IMR-90 (cell line): ENCODE measurements at regions not wholly inside any gene's neighbourhood (a gene's known extent, or its start where the extent isn't known, plus 50 kb on each side); places are given as distances from the start of the nearest gene placed in this dataset.

Experiments
- ATAC-seq: fragments of 200-7000 bp; cut with Tn5 transposase; 2 replicates; pipeline ENCODE4 v1.9.1; 2020; ENCODE audit warnings: low read depth, mild to moderate bottlenecking, moderate library complexity
- BruUV-seq: library from RNA; stranded (reverse); fragments of 400-500 nt; replicated peaks from 2 replicates; lab custom pipeline; 2021; lab: Mats Ljungman, UMichigan
- CTCF ChIA-PET: fragments of 300-600 bp; formaldehyde crosslinking; extraction: SDS; loops from one replicate; lab custom pipeline; 2021; ENCODE audit warnings: antibody characterized with exemption; lab: Yijun Ruan, JAX
- POLR2A ChIA-PET: fragments of 300-600 bp; sonication (Branson Sonifier 250); formaldehyde crosslinking; loops from one replicate; lab custom pipeline; 2022; ENCODE audit warnings: antibody characterized with exemption; ENCODE audit not compliant: unreplicated experiment; lab: Charles Lee
- DNase-seq: peaks from one replicate; pipeline ENCODE4 v3.0.0; 2013
- H2AFZ ChIP-seq: replicated peaks from 2 replicates; pipeline ENCODE3; 2013; ENCODE audit warnings: low read length, mild to moderate bottlenecking; ENCODE audit not compliant: poor library complexity
- H2AK5ac ChIP-seq: 2 replicates; pipeline ENCODE4 v1.6.1; 2013; ENCODE audit warnings: low read depth, low read length, inconsistent platforms
- H2AK9ac ChIP-seq: replicated peaks from 2 replicates; pipeline ENCODE3; 2013; ENCODE audit warnings: mild to moderate bottlenecking, low read depth, low read length, moderate library complexity; ENCODE audit not compliant: poor library complexity
- H2BK120ac ChIP-seq: 2 replicates; pipeline ENCODE4 v1.6.1; 2013; ENCODE audit warnings: low read depth, low read length, inconsistent platforms
- H2BK15ac ChIP-seq: 3 replicates; pipeline ENCODE4 v1.6.1; 2013; ENCODE audit warnings: low read depth, low read length, inconsistent platforms
- H2BK20ac ChIP-seq: 2 replicates; pipeline ENCODE4 v1.6.1; 2013; ENCODE audit warnings: low read depth, mild to moderate bottlenecking, inconsistent platforms, low read length, moderate library complexity
- H2BK5ac ChIP-seq: 2 replicates; pipeline ENCODE4 v1.6.1; 2013; ENCODE audit warnings: mild to moderate bottlenecking, low read depth, low read length, inconsistent platforms; ENCODE audit not compliant: poor library complexity, severe bottlenecking
- H3K14ac ChIP-seq: replicated peaks from 2 replicates; pipeline ENCODE4 v1.6.1; 2013; ENCODE audit warnings: low read depth, low read length, inconsistent platforms
- H3K18ac ChIP-seq: 2 replicates; pipeline ENCODE4 v1.6.1; 2013; ENCODE audit warnings: low read depth, low read length, control low read depth
- H3K23ac ChIP-seq: 2 replicates; pipeline ENCODE4 v1.6.1; 2013; ENCODE audit warnings: low read depth, low read length, inconsistent platforms
- H3K27ac ChIP-seq: 2 replicates; pipeline ENCODE4 v1.5.1; 2013; ENCODE audit warnings: mild to moderate bottlenecking, control low read depth, low read length; ENCODE audit not compliant: insufficient read depth
- H3K27me3 ChIP-seq: 2 replicates; pipeline ENCODE4 v1.6.1; 2013; ENCODE audit warnings: low read length; ENCODE audit not compliant: control insufficient read depth, insufficient read depth
- H3K36me3 ChIP-seq: 2 replicates; pipeline ENCODE4 v1.6.1; 2013; ENCODE audit warnings: low read length, mixed read lengths; ENCODE audit not compliant: control insufficient read depth, insufficient read depth
- H3K4ac ChIP-seq: 2 replicates; pipeline ENCODE4 v1.6.1; 2013; ENCODE audit warnings: low read depth, low read length, inconsistent platforms
- H3K4me1 ChIP-seq: 2 replicates; pipeline ENCODE4 v1.6.1; 2013; ENCODE audit warnings: low read length, mixed read lengths; ENCODE audit not compliant: control insufficient read depth, insufficient read depth
- H3K4me2 ChIP-seq: 2 replicates; pipeline ENCODE4 v1.6.1; 2013; ENCODE audit warnings: low read depth, mild to moderate bottlenecking, control low read depth, low read length, moderate library complexity
- H3K4me3 ChIP-seq: 2 replicates; pipeline ENCODE4 v1.5.1; 2013; ENCODE audit warnings: low read depth, mild to moderate bottlenecking, control low read depth, low read length, moderate library complexity; ENCODE audit not compliant: insufficient read depth
- H3K56ac ChIP-seq: 2 replicates; pipeline ENCODE4 v1.6.1; 2013; ENCODE audit warnings: low read length, inconsistent platforms; ENCODE audit not compliant: insufficient read depth; ENCODE audit errors: extremely low read depth
- H3K79me1 ChIP-seq, 2 experiments: 2 replicates each; pipeline ENCODE4 v1.6.1; 2013; ENCODE audit warnings: low read length in 2 of 2, inconsistent platforms in 1 of 2, low read depth in 1 of 2
- H3K9ac ChIP-seq: 2 replicates; pipeline ENCODE4 v1.6.1; 2013; ENCODE audit warnings: low read depth, low read length, control low read depth
- H3K9me1 ChIP-seq: 2 replicates; pipeline ENCODE4 v1.6.1; 2013; ENCODE audit warnings: low read length, inconsistent platforms; ENCODE audit not compliant: insufficient read depth
- H3K9me3 ChIP-seq: 2 replicates; pipeline ENCODE4 v1.6.1; 2013; ENCODE audit warnings: low read length; ENCODE audit not compliant: control insufficient read depth, insufficient read depth
- H4K20me1 ChIP-seq: 2 replicates; pipeline ENCODE4 v1.6.1; 2013; ENCODE audit warnings: low read length, inconsistent platforms; ENCODE audit not compliant: insufficient read depth
- H4K5ac ChIP-seq: 2 replicates; pipeline ENCODE4 v1.6.1; 2013; ENCODE audit warnings: mild to moderate bottlenecking, low read depth, low read length, control low read depth
- H4K8ac ChIP-seq, 2 experiments: 2 replicates each; pipeline ENCODE4 v1.6.1; 2013; ENCODE audit warnings: low read depth in 2 of 2, low read length in 2 of 2, control low read depth in 1 of 2, inconsistent platforms in 1 of 2
- H4K91ac ChIP-seq: 2 replicates; pipeline ENCODE4 v1.6.1; 2013; ENCODE audit warnings: low read depth, low read length, inconsistent platforms; ENCODE audit not compliant: insufficient read depth
- BHLHE40 ChIP-seq: fragments of 150-350 bp; IDR thresholded peaks from 2 replicates; pipeline ENCODE4 v1.6.1; 2016; ENCODE audit warnings: mild to moderate bottlenecking, low read depth, low read length
- CEBPB ChIP-seq: IDR thresholded peaks from 2 replicates; pipeline ENCODE4 v1.6.1; 2012; ENCODE audit warnings: low read depth, low read length, improper control_type of control experiment
- FOS ChIP-seq: fragments of 150-350 bp; IDR thresholded peaks from 2 replicates; pipeline ENCODE4 v1.6.1; 2016; ENCODE audit warnings: low read depth, low read length
- MAFK ChIP-seq: IDR thresholded peaks from 2 replicates; pipeline ENCODE4 v1.6.1; 2012; ENCODE audit warnings: low read depth, low read length, improper control_type of control experiment
- MXI1 ChIP-seq: IDR thresholded peaks from 2 replicates; pipeline ENCODE4 v1.6.1; 2012; ENCODE audit warnings: low read depth, mild to moderate bottlenecking, low read length, moderate library complexity, borderline replicate concordance
- NFE2L2 ChIP-seq: fragments of 150-350 bp; IDR thresholded peaks from 2 replicates; pipeline ENCODE4 v1.6.1; 2016; ENCODE audit warnings: low read depth, mild to moderate bottlenecking, low read length
- RCOR1 ChIP-seq: IDR thresholded peaks from 2 replicates; pipeline ENCODE4 v1.6.1; 2012; ENCODE audit warnings: mild to moderate bottlenecking, low read length, improper control_type of control experiment; ENCODE audit not compliant: insufficient replicate concordance
- RFX5 ChIP-seq: IDR thresholded peaks from 2 replicates; pipeline ENCODE4 v1.8.0; 2012; ENCODE audit warnings: low read depth, mild to moderate bottlenecking, low read length, moderate library complexity
- SMC3 ChIP-seq: fragments of 150-350 bp; IDR thresholded peaks from 2 replicates; pipeline ENCODE4 v1.6.1; 2016; ENCODE audit warnings: low read depth, mild to moderate bottlenecking, antibody characterized with exemption, low read length, moderate library complexity
- WGBS, 2 experiments: methylation state at CpG; one replicate each; pipeline versions ENCODE4 v1.1.5 to v1.1.7; 2013; ENCODE audit warnings: missing lambda C conversion rate in 2 of 2; ENCODE audit not compliant: insufficient read length in 1 of 2; ENCODE audit errors: extremely low coverage in 2 of 2; 5-methylcytosine and 5-hydroxymethylcytosine counted together
- dilution Hi-C: fragments of 300-500 bp; cut with HindIII; formaldehyde crosslinking; loops from one replicate; pipeline ENCODE4 v1.14.3; 2018; ENCODE audit warnings: low sequenced_read_pairs; ENCODE audit not compliant: unreplicated experiment
- in situ Hi-C: fragments of 300-500 bp; cut with MboI; formaldehyde crosslinking; loops from 3 replicates; pipeline ENCODE4 v1.14.3; 2019; ENCODE audit warnings: low sequenced_read_pairs, inconsistent platforms, mixed read lengths
- intact Hi-C: fragments of 100-400 bp; cut with micrococcal nuclease; formaldehyde crosslinking; loops from 2 replicates; pipeline ENCODE4 v1.10.0; 2022
- TF ChIP-seq, protein P1 (sequence below): fragments of 150-350 bp; IDR thresholded peaks from 2 replicates; pipeline ENCODE4 v1.6.1; 2017; ENCODE audit warnings: mild to moderate bottlenecking, antibody characterized with exemption, low read length, low read depth
- TF ChIP-seq, protein P2 (sequence below): conservative IDR thresholded peaks from 2 replicates; pipeline ENCODE4 v1.5.1; 2012; ENCODE audit warnings: mild to moderate bottlenecking, low read depth, low read length, improper control_type of control experiment

GRCh38 chr9:117927354-117927753 is 223.2 kb downstream of the TLR4 start:
- no peak overlapping the region for H3K4ac ChIP-seq
- intact Hi-C loops (no loop called here), in situ Hi-C loops (no loop called here), dilution Hi-C loops (no loop called here)
- no CpG with 5 or more reads among the region's 3 CpGs for WGBS, 2 experiments
- no peak overlapping the region for H3K9ac ChIP-seq
- no peak for ATAC-seq
- no peak overlapping the region for H3K27ac ChIP-seq
- BruUV-seq: no TSS peak
- no peaks in the 10 kb centered on the region for H4K20me1 ChIP-seq
- no peaks in the 10 kb centered on the region for H3K27me3 ChIP-seq
- no peaks in the 10 kb centered on the region for H3K79me1 ChIP-seq
- no peak overlapping the region for H2BK15ac ChIP-seq
- H3K56ac ChIP-seq: no peak overlapping the region
- DNase-seq: no peak
- H3K23ac ChIP-seq: no peak overlapping the region
- no peak overlapping the region for H4K91ac ChIP-seq
- H3K9me1 ChIP-seq: no peaks in the 10 kb centered on the region
- H3K14ac ChIP-seq: no peak overlapping the region
- TF ChIP-seq BHLHE40 (no peak), FOS (no peak), NFE2L2 (no peak), SMC3 (no peak), RFX5 (no peak), CEBPB (no peak), RCOR1 (no peak), MXI1 (no peak), MAFK (no peak)
- TF ChIP-seq, protein P1, sequence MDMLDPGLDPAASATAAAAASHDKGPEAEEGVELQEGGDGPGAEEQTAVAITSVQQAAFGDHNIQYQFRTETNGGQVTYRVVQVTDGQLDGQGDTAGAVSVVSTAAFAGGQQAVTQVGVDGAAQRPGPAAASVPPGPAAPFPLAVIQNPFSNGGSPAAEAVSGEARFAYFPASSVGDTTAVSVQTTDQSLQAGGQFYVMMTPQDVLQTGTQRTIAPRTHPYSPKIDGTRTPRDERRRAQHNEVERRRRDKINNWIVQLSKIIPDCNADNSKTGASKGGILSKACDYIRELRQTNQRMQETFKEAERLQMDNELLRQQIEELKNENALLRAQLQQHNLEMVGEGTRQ: no peak
- TF ChIP-seq, protein P2, sequence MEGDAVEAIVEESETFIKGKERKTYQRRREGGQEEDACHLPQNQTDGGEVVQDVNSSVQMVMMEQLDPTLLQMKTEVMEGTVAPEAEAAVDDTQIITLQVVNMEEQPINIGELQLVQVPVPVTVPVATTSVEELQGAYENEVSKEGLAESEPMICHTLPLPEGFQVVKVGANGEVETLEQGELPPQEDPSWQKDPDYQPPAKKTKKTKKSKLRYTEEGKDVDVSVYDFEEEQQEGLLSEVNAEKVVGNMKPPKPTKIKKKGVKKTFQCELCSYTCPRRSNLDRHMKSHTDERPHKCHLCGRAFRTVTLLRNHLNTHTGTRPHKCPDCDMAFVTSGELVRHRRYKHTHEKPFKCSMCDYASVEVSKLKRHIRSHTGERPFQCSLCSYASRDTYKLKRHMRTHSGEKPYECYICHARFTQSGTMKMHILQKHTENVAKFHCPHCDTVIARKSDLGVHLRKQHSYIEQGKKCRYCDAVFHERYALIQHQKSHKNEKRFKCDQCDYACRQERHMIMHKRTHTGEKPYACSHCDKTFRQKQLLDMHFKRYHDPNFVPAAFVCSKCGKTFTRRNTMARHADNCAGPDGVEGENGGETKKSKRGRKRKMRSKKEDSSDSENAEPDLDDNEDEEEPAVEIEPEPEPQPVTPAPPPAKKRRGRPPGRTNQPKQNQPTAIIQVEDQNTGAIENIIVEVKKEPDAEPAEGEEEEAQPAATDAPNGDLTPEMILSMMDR: no peak
- H3K36me3 ChIP-seq: no peaks in the 10 kb centered on the region
- H2BK20ac ChIP-seq: no peak overlapping the region
- H4K8ac ChIP-seq: no peak overlapping the region
- no peak overlapping the region for H2AK5ac ChIP-seq
- CTCF ChIA-PET: interaction anchor here (0.7 kb wide), 1 partner anchor 523 kb away, joined by 3 read pairs; no protein-coding TSS in a partner anchor
- H2AK9ac ChIP-seq: no peak overlapping the region
- no peak overlapping the region for H3K4me2 ChIP-seq
- no peaks in the 10 kb centered on the region for H3K4me1 ChIP-seq
- no peak overlapping the region for H3K4me3 ChIP-seq
- no peak overlapping the region for H4K5ac ChIP-seq
- H2BK120ac ChIP-seq: no peak overlapping the region
- H3K18ac ChIP-seq: no peak overlapping the region
- H2AFZ ChIP-seq: no peak overlapping the region
- POLR2A ChIA-PET: no interaction called here
- H2BK5ac ChIP-seq: no peak overlapping the region
- H3K9me3 ChIP-seq: peaks cover 7% of the 10 kb centered on the region
